Esophagus squamous epithelium (tissue), 5 donors: ENCODE measurements at regions not wholly inside any gene's neighbourhood (a gene's known extent, or its start where the extent isn't known, plus 50 kb on each side); places are given as distances from the start of the nearest gene placed in this dataset.
"Not testable (repeated sequence)": the region's sequence is repeated elsewhere in the genome, so short reads cannot be mapped to it uniquely, and the experiment has no call there.

Experiments
- DNase-seq: peaks from one replicate; lab custom pipeline; 2025; lab: John Stamatoyannopoulos, UW
- H3K27ac ChIP-seq, 4 donors: fragments of 200-600 bp; sonication (generic); one replicate each; pipeline ENCODE4 v1.5.1; 2016 to 2019; ENCODE audit warnings: mild to moderate bottlenecking in 1 of 4
- H3K27me3 ChIP-seq, 4 donors: fragments of 200-600 bp; sonication (generic); 1 replicate in 3 of 4; 2 replicates in 1 of 4; pipeline versions ENCODE4 v1.5.1 to v1.6.0; 2017 to 2021; ENCODE audit warnings: antibody characterized with exemption in 1 of 4
- H3K36me3 ChIP-seq, 3 donors: fragments of 200-600 bp; sonication (generic); one replicate each; pipeline ENCODE4 v1.5.1; 2016 to 2019
- H3K4me1 ChIP-seq, 3 donors: fragments of 200-600 bp; sonication (generic); one replicate each; pipeline ENCODE4 v1.5.1; 2017 to 2019
- H3K4me3 ChIP-seq, 4 donors: fragments of 200-600 bp; sonication (generic); 1 replicate in 3 of 4; 2 replicates in 1 of 4; pipeline ENCODE4 v1.5.1; 2016 to 2019; ENCODE audit warnings: mild to moderate bottlenecking in 2 of 4, moderate library complexity in 1 of 4
- H3K9me3 ChIP-seq, 3 donors: fragments of 200-600 bp; sonication (generic); one replicate each; pipeline ENCODE4 v1.5.1; 2016 to 2019
- POLR2A ChIP-seq, 4 donors: fragments of 450-650 bp; IDR thresholded peaks; one replicate each; pipeline ENCODE4 v1.6.1; 2017; ENCODE audit warnings: antibody characterized with exemption in 4 of 4, mild to moderate bottlenecking in 4 of 4, moderate library complexity in 3 of 4
- WGBS, 2 donors: methylation state at CpG; one replicate each; pipeline ENCODE4 v1.1.5; 2018; 5-methylcytosine and 5-hydroxymethylcytosine counted together
- intact Hi-C: fragments of 100-400 bp; cut with DNase I; formaldehyde crosslinking; loops from one replicate; pipeline ENCODE4 v1.15.0; 2022
- TF ChIP-seq, protein P1 (sequence below), 6 experiments: fragments of 450-650 bp in 4 of 6; fragments of 200-600 bp in 2 of 6; sonication (generic) in 2 of 6; IDR thresholded peaks; one replicate each; pipeline ENCODE4 v1.5.1; 2016 to 2019; ENCODE audit warnings: antibody characterized with exemption in 6 of 6, mild to moderate bottlenecking in 4 of 6, moderate library complexity in 4 of 6
- donor health status: DM: yes; HTN: yes; CAD: no.

DNA sequence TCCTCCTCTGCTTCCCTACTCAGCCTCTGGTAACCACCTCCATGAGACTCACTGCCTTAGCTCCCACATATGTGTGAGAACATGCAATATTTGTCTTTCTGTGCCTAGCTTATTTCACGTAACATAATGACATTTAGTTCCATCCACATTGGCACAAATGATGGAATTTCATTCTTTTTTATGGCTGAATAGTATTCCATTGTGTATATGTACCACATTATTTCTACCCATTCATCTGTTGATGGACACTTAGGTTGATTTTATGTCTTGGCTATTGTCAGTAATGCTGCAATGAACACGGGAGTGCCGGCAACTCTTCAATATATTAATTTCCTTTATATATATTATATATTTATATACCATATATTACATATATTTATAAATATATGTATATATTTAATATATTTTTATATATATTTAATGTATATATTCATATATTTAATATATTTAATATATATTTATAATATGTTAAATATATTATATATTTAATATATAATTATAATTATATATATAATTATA lies 1046.9 kb downstream of the DNAJB9 start:
- no peaks in the 10 kb centered on the region for H3K4me1 ChIP-seq
- no peak for TF ChIP-seq POLR2A (IDR thresholded peaks at IDR 0.05)
- TF ChIP-seq, protein P1, sequence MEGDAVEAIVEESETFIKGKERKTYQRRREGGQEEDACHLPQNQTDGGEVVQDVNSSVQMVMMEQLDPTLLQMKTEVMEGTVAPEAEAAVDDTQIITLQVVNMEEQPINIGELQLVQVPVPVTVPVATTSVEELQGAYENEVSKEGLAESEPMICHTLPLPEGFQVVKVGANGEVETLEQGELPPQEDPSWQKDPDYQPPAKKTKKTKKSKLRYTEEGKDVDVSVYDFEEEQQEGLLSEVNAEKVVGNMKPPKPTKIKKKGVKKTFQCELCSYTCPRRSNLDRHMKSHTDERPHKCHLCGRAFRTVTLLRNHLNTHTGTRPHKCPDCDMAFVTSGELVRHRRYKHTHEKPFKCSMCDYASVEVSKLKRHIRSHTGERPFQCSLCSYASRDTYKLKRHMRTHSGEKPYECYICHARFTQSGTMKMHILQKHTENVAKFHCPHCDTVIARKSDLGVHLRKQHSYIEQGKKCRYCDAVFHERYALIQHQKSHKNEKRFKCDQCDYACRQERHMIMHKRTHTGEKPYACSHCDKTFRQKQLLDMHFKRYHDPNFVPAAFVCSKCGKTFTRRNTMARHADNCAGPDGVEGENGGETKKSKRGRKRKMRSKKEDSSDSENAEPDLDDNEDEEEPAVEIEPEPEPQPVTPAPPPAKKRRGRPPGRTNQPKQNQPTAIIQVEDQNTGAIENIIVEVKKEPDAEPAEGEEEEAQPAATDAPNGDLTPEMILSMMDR (IDR thresholded peaks at IDR 0.05), result no peak
- intact Hi-C loops, result no loop called here
- H3K27ac ChIP-seq, result no peak overlapping the region
- no peak for DNase-seq
- H3K4me3 ChIP-seq, result no peak overlapping the region
- no peaks in the 10 kb centered on the region for H3K27me3 ChIP-seq
- no peaks in the 10 kb centered on the region for H3K36me3 ChIP-seq
- H3K9me3 ChIP-seq, result no peaks in the 10 kb centered on the region
- WGBS, 2 donors, result 92 to 94% methylated on average over 3 of the region's 3 CpGs

DNA sequence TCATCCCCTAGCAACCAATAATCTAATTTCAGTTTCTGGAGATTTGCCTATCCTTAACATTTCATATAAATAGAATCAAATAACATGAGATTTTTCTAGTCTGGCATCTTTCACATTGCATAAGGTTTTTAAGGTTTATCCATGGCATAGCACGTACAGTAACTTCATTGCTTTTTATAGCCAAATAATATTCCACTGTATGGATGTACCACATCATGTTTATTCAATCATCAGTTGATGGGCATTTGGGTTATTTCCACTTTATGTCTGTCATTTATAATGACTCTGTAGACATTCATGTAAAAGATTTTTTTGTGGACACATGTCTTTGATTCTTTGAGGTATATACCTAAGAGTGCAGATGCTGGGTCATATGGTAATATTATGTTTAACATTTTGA lies 1052.6 kb downstream of the DNAJB9 start:
- no peak overlapping the region for H3K27ac ChIP-seq
- DNase-seq, result no peak
- intact Hi-C loops, result no loop called here

DNA sequence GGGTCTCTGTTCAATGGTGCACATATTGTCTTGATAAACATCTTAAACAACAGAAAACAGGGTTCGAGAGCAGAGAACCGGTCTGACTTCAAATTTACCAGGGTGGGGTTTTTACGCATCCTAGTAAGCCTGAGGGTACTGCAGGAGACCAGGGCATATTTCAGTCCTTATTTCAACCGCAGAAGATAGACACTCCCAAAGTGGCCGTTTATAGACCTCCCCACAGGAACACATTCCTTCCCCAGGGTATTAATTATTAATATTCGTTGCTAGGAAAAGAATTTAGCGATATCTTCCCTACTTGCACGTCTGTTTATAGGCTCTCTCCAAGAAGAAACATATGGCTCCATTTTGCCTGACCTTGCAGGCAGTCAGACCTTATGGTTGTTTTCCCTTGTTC lies 1063.2 kb downstream of the DNAJB9 start:
- H3K36me3 ChIP-seq, DNase-seq, H3K27me3 ChIP-seq, intact Hi-C loops, H3K4me3 ChIP-seq, H3K9me3 ChIP-seq, H3K4me1 ChIP-seq, H3K27ac ChIP-seq: not testable (repeated sequence)
- 70 to 73% methylated on average over 8 of the region's 8 CpGs for WGBS, 2 donors

More for the DNA sequence above, 1052.6 kb downstream of the DNAJB9 start:
- Histone ChIP-seq H3K36me3 (no peaks in the 10 kb centered on the region), H3K27me3 (no peaks in the 10 kb centered on the region), H3K4me3 (no peak overlapping the region), H3K9me3 (no peaks in the 10 kb centered on the region), H3K4me1 (no peaks in the 10 kb centered on the region)
- TF ChIP-seq, protein P1 (IDR thresholded peaks at IDR 0.05), result no peak
- TF ChIP-seq POLR2A (IDR thresholded peaks at IDR 0.05), result no peak
- WGBS, 2 donors, result 83 to 90% methylated on average over 1 of the region's 1 CpG

- 60 to 69% methylated on average over 3 of the region's 3 CpGs for WGBS, 2 donors
- Histone ChIP-seq H3K27ac (no peak overlapping the region), H3K27me3 (no peaks in the 10 kb centered on the region), H3K4me1 (no peaks in the 10 kb centered on the region), H3K36me3 (no peaks in the 10 kb centered on the region), H3K9me3 (no peaks in the 10 kb centered on the region), H3K4me3 (no peak overlapping the region)
- no peak for DNase-seq
- TF ChIP-seq, protein P1 (IDR thresholded peaks at IDR 0.05), result no peak
- no peak for TF ChIP-seq POLR2A (IDR thresholded peaks at IDR 0.05)
- intact Hi-C loops, result no loop called here
These were observed 1065.7 kb downstream of the DNAJB9 start for GRCh38 chr7:109635374-109635773.

- Histone ChIP-seq H3K36me3 (no peaks in the 10 kb centered on the region), H3K27ac (no peak overlapping the region), H3K4me3 (no peak overlapping the region), H3K9me3 (no peaks in the 10 kb centered on the region), H3K4me1 (no peaks in the 10 kb centered on the region), H3K27me3 (no peaks in the 10 kb centered on the region)
- DNase-seq, result no peak
- intact Hi-C loops, result no loop called here
- TF ChIP-seq POLR2A (IDR thresholded peaks at IDR 0.05), result no peak
- TF ChIP-seq, protein P1 (IDR thresholded peaks at IDR 0.05), result no peak
- 79 to 85% methylated on average over 4 of the region's 4 CpGs for WGBS, 2 donors
These were observed 1067.8 kb downstream of the DNAJB9 start for GRCh38 chr7:109637428-109637990.

DNA sequence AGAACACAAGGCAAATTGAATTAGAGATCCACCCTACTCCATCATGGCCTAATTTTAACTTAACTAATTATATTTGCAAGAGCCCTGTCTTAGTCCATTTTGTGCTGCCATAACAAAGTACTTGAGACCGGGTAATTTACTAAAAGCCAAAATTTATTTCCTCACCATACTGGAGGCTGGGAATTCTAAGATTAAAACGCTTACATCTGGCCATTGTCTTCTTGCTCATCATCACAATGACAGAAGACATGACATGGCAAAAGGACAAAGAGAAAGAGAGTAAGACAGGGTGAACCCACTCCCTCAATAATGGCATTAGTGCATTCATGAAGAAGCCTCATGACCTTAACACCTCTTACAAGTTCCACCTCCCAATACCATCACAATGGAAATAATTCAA lies 1068.6 kb downstream of the DNAJB9 start:
- Histone ChIP-seq H3K4me3 (no peak overlapping the region), H3K36me3 (no peaks in the 10 kb centered on the region), H3K27me3 (no peaks in the 10 kb centered on the region), H3K4me1 (no peaks in the 10 kb centered on the region), H3K9me3 (no peaks in the 10 kb centered on the region), H3K27ac (no peak overlapping the region)
- TF ChIP-seq, protein P1 (IDR thresholded peaks at IDR 0.05), result no peak
- no peak for TF ChIP-seq POLR2A (IDR thresholded peaks at IDR 0.05)
- intact Hi-C loops, result no loop called here
- no peak for DNase-seq
- 71 to 92% methylated on average over 2 of the region's 2 CpGs for WGBS, 2 donors
